GM12864 (cell line): ENCODE measurements at regions not wholly inside any gene's neighbourhood (a gene's known extent, or its start where the extent isn't known, plus 50 kb on each side); places are given as distances from the start of the nearest gene placed in this dataset.

Source experiments
- DNase-seq: peaks from one replicate; pipeline ENCODE4 v3.0.0-alpha.2; 2011; ENCODE audit warnings: low read depth
- H3K4me3 ChIP-seq: 2 replicates; pipeline ENCODE4 v1.5.1; 2011; ENCODE audit warnings: mild to moderate bottlenecking, low read depth, low read length, control low read depth
- CTCF ChIP-seq: IDR thresholded peaks from 2 replicates; pipeline ENCODE4 v1.5.1; 2011; ENCODE audit warnings: low read depth, mild to moderate bottlenecking, moderate library complexity, low read length, control low read depth, inconsistent platforms; ENCODE audit errors: missing control alignments

GRCh38 chr14:103199124-103199523 is 75.9 kb downstream of the TNFAIP2 start:
- no peak for TF ChIP-seq CTCF
- no peak for DNase-seq
- H3K4me3 ChIP-seq = no peak overlapping the region

DNA sequence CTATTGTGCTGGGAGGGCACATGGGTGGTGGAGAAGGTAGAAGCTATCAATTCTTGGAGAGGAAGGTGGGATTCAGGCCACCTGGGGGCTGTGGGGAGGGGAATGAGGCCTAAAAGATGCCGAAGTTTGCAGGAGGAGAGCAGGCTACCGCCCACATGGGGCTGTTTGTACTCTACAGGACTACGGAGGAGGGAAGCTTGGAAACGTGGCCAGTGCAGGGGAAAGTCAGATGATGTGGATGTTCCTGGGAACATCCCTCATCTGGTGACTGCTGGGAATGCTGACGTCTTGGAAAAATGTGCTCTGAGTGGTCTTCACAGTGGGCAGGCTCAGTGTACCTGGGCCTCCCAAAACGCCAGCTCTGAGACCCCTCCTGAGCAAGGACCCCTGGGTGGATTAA is 78.5 kb downstream of the TNFAIP2 start:
- TF ChIP-seq CTCF = no peak
- H3K4me3 ChIP-seq = no peak overlapping the region
- no peak for DNase-seq

DNA sequence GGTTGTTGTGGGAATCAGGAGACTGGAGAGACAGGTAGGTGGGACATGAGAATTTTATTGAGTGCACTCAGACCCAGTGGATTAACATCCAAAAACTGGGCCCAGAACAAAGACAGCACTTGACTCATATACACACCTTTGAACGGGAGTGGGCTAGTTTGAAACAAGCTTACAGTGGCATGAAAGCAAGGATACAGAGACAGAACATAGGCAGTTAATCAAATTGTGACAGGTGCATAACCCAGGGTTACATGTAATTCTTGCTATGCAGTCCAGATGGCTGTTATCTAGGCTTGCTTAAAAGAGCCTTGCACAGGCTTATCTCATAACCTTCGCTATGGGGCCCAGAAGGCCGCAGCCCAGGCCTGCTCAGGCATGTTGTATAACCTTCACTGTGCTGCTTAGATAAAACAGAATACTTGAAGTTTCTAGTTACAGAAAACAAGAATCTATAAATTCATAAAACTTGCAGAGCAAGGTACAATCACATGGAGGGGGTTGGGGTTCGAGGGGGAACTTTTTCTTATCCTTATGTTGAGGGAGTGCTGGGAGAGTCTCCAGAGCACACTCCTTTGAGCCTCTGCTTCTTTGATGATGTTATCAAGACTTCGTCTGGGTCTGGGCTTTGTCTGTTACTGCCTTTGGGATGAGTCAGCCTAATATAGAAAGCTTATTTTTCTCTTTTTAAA is 81.7 kb downstream of the TNFAIP2 start:
- DNase-seq = no peak
- no peak for TF ChIP-seq CTCF
- no peak overlapping the region for H3K4me3 ChIP-seq

DNA sequence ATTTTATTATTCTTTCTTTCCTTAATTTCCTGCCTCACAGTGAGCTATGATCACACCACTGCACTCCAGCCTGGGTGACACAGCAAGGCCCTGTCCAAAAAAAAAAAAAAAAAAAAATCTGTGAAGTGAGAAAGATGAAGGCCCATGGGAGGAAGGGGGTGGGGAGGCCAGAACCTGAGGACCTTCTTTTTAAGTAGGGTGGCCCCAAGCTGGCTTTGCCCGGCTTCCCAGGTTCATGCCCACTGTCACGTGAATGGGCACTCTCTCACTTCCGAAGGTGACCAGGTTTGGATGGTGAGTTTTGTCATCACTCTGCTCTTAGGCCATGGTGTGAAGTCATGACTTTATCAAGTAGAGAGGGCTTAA is 82.3 kb downstream of the TNFAIP2 start:
- TF ChIP-seq CTCF = no peak
- no peak overlapping the region for H3K4me3 ChIP-seq
- DNase-seq = no peak

GRCh38 chr14:103206023-103206481 is 82.8 kb downstream of the TNFAIP2 start:
- DNase-seq = no peak
- H3K4me3 ChIP-seq = no peak overlapping the region
- TF ChIP-seq CTCF = no peak

- TF ChIP-seq CTCF = no peak
- no peak for DNase-seq
- H3K4me3 ChIP-seq = no peak overlapping the region
Measured at GRCh38 chr14:103206836-103207387, 83.7 kb downstream of the TNFAIP2 start.
